Loucy (cell line): ENCODE measurements at regions not wholly inside any gene's neighbourhood (a gene's known extent, or its start where the extent isn't known, plus 50 kb on each side); places are given as distances from the start of the nearest gene placed in this dataset.

Source experiments
- H2AFZ ChIP-seq: fragments of 200-600 bp; sonication (generic); 2 replicates; pipeline ENCODE4 v1.6.0; 2016; ENCODE audit warnings: antibody characterized with exemption, mild to moderate bottlenecking, low read length, moderate library complexity
- H3F3A ChIP-seq: fragments of 200-600 bp; 2 replicates; pipeline ENCODE4 v1.6.0; 2016; ENCODE audit warnings: antibody characterized with exemption, low read depth, mild to moderate bottlenecking
- H3K27me3 ChIP-seq: fragments of 200-600 bp; sonication (generic); 2 replicates; pipeline ENCODE4 v1.6.1; 2014; ENCODE audit warnings: low read length, mild to moderate bottlenecking; ENCODE audit not compliant: insufficient read depth, poor library complexity, severe bottlenecking
- H3K36me3 ChIP-seq: fragments of 200-600 bp; sonication (generic); 2 replicates; pipeline ENCODE4 v1.6.1; 2016; ENCODE audit warnings: low read length; ENCODE audit not compliant: insufficient read depth
- H3K4me1 ChIP-seq: fragments of 200-600 bp; sonication (generic); 2 replicates; pipeline ENCODE4 v1.5.1; 2014; ENCODE audit warnings: low read length, mild to moderate bottlenecking; ENCODE audit not compliant: insufficient read depth, poor library complexity, severe bottlenecking
- H3K4me2 ChIP-seq: fragments of 200-600 bp; sonication (generic); 2 replicates; pipeline ENCODE4 v1.6.0; 2014; ENCODE audit warnings: antibody characterized with exemption, low read length, low read depth, mild to moderate bottlenecking; ENCODE audit not compliant: poor library complexity, severe bottlenecking
- H3K4me3 ChIP-seq: fragments of 200-600 bp; sonication (generic); 2 replicates; pipeline ENCODE4 v1.5.1; 2014; ENCODE audit warnings: low read length, mild to moderate bottlenecking, mixed read lengths; ENCODE audit not compliant: poor library complexity, severe bottlenecking
- H3K79me2 ChIP-seq: fragments of 200-600 bp; sonication (generic); 2 replicates; pipeline ENCODE4 v1.6.1; 2014; ENCODE audit warnings: low read length; ENCODE audit not compliant: insufficient read depth
- H3K9ac ChIP-seq: fragments of 200-600 bp; sonication (generic); 2 replicates; pipeline ENCODE4 v1.6.0; 2014; ENCODE audit warnings: mild to moderate bottlenecking, low read depth, low read length, moderate library complexity; ENCODE audit not compliant: poor library complexity, severe bottlenecking
- H3K9me2 ChIP-seq: fragments of 200-600 bp; sonication (generic); replicated peaks from 2 replicates; pipeline ENCODE4 v1.6.1; 2016; ENCODE audit warnings: low read depth, low read length, mixed read lengths
- H3K9me3 ChIP-seq: fragments of 200-600 bp; sonication (generic); 2 replicates; pipeline ENCODE4 v1.6.1; 2014; ENCODE audit warnings: mild to moderate bottlenecking, antibody characterized with exemption, low read length, low read depth; ENCODE audit not compliant: insufficient read depth
- H4K20me1 ChIP-seq: fragments of 200-600 bp; sonication (generic); 2 replicates; pipeline ENCODE4 v1.6.0; 2014; ENCODE audit warnings: antibody characterized with exemption, low read length, mild to moderate bottlenecking; ENCODE audit not compliant: insufficient read depth, poor library complexity, severe bottlenecking
- CTCF ChIP-seq: fragments of 200-600 bp; sonication (generic); conservative IDR thresholded peaks from 2 replicates; pipeline ENCODE4 v1.5.1; 2014; ENCODE audit warnings: mild to moderate bottlenecking, antibody characterized with exemption, low read length
- EZH2phosphoT487 ChIP-seq: fragments of 200-600 bp; IDR thresholded peaks from 2 replicates; pipeline ENCODE4 v1.6.1; 2018; ENCODE audit warnings: antibody characterized with exemption, mild to moderate bottlenecking, moderate library complexity, borderline replicate concordance

DNA sequence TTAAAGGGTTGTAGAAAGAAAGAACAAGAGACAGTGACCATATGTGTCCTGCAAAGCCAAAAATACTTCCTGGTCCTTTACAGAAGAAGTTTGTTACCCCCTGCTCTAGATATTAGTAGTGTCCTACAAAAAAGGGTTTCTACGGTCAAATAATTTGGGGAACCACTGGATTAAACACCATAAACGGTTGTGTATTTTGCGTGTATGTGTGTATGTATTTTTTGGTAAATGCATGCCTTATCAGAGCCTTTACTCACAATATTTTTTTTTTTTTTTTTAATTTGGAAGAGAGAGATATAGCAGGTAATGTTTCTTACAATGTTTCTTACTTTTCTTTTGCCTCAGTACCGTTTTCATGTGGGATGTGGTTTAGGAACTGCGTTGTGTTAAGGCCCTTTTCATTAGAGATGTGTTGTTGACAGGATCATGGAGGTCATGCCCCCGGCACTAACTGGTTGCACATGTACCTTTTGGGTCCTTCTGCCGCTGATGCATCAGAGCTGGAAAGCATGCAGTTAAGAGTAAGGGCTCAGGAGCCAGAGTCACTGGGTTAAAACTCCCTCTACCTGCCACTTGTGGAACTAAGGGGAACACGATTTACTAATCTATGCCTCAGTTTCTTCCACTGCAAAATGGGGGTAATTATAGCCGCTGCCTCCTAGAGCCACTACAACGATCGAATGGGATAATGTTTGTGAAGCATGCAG, 234.6 kb upstream of the KAZN start:
- no peaks in the 10 kb centered on the region for H3K36me3 ChIP-seq
- H3K9me3 ChIP-seq: peaks cover 4% of the 10 kb centered on the region; the same call in 1 of the 2 replicates
- H3K9ac ChIP-seq: no peak overlapping the region
- H3F3A ChIP-seq: no peaks in the 10 kb centered on the region
- H3K4me2 ChIP-seq: no peak overlapping the region
- H3K4me1 ChIP-seq: no peaks in the 10 kb centered on the region
- H4K20me1 ChIP-seq: no peaks in the 10 kb centered on the region
- no peaks in the 10 kb centered on the region for H3K79me2 ChIP-seq
- no peak for TF ChIP-seq CTCF
- no peak overlapping the region for H3K4me3 ChIP-seq
- no peaks in the 10 kb centered on the region for H3K27me3 ChIP-seq
- no peaks in the 10 kb centered on the region for H3K9me2 ChIP-seq
- H2AFZ ChIP-seq: no peak overlapping the region

DNA sequence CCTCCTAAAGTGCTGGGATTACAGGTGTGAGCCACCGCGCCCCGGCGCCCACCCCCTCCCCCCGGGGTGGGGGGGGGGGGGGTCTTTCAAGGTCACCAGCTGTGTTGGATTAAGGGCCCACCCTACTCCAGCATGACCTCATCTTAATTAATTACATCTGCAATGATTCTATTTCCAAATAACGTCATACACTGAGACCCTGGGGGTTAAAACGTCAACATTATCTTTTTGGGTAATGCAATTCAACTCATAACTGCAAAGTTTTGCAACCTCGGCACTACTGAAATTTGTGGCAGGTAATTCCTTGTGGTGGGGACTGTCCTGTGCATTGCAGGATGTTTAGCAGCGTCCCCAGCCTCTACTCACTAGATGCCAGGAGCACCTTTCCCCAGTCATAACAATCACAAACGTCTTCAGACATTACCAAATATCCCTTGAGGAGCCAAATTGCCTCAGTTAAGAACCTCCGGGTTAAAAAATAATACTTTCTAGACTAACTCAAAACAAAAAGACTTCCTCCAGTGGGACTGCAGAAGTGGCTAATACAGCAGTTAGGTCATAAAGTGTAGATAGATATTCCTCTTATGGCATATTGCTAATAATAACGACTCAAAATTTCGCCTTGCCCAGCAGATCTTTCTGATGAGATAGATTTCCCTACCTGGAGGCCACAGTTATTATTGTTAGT, 233.0 kb upstream of the KAZN start:
- Histone ChIP-seq H3K4me3 (no peak overlapping the region), H3K27me3 (no peaks in the 10 kb centered on the region), H2AFZ (no peak overlapping the region), H3K79me2 (no peaks in the 10 kb centered on the region), H4K20me1 (no peaks in the 10 kb centered on the region), H3K9me2 (no peaks in the 10 kb centered on the region), H3K4me2 (no peak overlapping the region), H3K4me1 (peaks cover 7% of the 10 kb centered on the region), H3K36me3 (no peaks in the 10 kb centered on the region), H3K9ac (no peak overlapping the region), H3K9me3 (peaks cover 4% of the 10 kb centered on the region; the same call in 1 of the 2 replicates), H3F3A (no peaks in the 10 kb centered on the region)
- no peak for TF ChIP-seq EZH2phosphoT487
- TF ChIP-seq CTCF: no peak

- no peaks in the 10 kb centered on the region for H3K9me2 ChIP-seq
- H3F3A ChIP-seq: no peaks in the 10 kb centered on the region
- H3K36me3 ChIP-seq: no peaks in the 10 kb centered on the region
- no peak overlapping the region for H2AFZ ChIP-seq
- H3K9ac ChIP-seq: no peak overlapping the region
- H4K20me1 ChIP-seq: no peaks in the 10 kb centered on the region
- H3K27me3 ChIP-seq: no peaks in the 10 kb centered on the region
- peaks cover 7% of the 10 kb centered on the region for H3K4me1 ChIP-seq
- no peak overlapping the region for H3K4me2 ChIP-seq
- TF ChIP-seq EZH2phosphoT487: no peak
- no peak for TF ChIP-seq CTCF
- H3K79me2 ChIP-seq: no peaks in the 10 kb centered on the region
- no peak overlapping the region for H3K4me3 ChIP-seq
- H3K9me3 ChIP-seq: peaks cover 4% of the 10 kb centered on the region; the same call in 1 of the 2 replicates
Measured at GRCh38 chr1:14366091-14367018, 232.1 kb upstream of the KAZN start.
